PC-9 (cell line): ENCODE measurements at regions not wholly inside any gene's neighbourhood (a gene's known extent, or its start where the extent isn't known, plus 50 kb on each side); places are given as distances from the start of the nearest gene placed in this dataset.

ENCODE experiments used
- BruUV-seq: library from RNA; stranded (reverse); fragments of 400-500 nt; replicated peaks from 2 replicates; lab custom pipeline; 2021; lab: Mats Ljungman, UMichigan
- CTCF ChIA-PET: fragments of 300-600 bp; sonication (Branson Sonifier 250); formaldehyde crosslinking; loops from one replicate; lab custom pipeline; 2022; ENCODE audit warnings: antibody characterized with exemption; lab: Charles Lee
- POLR2A ChIA-PET: fragments of 300-600 bp; sonication (Branson Sonifier 250); formaldehyde crosslinking; loops from one replicate; lab custom pipeline; 2022; ENCODE audit warnings: antibody characterized with exemption; ENCODE audit not compliant: unreplicated experiment; lab: Charles Lee
- DNase-seq, 2 experiments: peaks; one replicate each; pipeline versions ENCODE4 v3.0.0 to v3.0.0-alpha.2; 2015 to 2022; ENCODE audit warnings: mixed read lengths in 1 of 2
- H2AFZ ChIP-seq: fragments of 200-600 bp; sonication (generic); 2 replicates; pipeline ENCODE4 v1.8.1; 2017; ENCODE audit warnings: antibody characterized with exemption
- H3F3A ChIP-seq: fragments of 200-600 bp; sonication (generic); 2 replicates; pipeline ENCODE4 v1.8.1; 2017; ENCODE audit warnings: antibody characterized with exemption, mild to moderate bottlenecking, low read depth; ENCODE audit not compliant: insufficient read depth
- H3K27ac ChIP-seq: fragments of 200-600 bp; sonication (generic); 2 replicates; pipeline ENCODE4 v1.6.1; 2016; ENCODE audit warnings: mixed run types
- H3K27me3 ChIP-seq: fragments of 200-600 bp; sonication (generic); 2 replicates; pipeline ENCODE4 v1.6.1; 2016; ENCODE audit warnings: low read depth, mixed run types; ENCODE audit not compliant: insufficient read depth
- H3K36me3 ChIP-seq: fragments of 200-600 bp; sonication (generic); 2 replicates; pipeline ENCODE4 v1.6.1; 2016; ENCODE audit warnings: low read depth, mixed run types
- H3K4me1 ChIP-seq: fragments of 200-600 bp; sonication (generic); replicated peaks from 2 replicates; pipeline ENCODE4 v1.6.1; 2016; ENCODE audit warnings: mixed run types; ENCODE audit not compliant: insufficient read depth
- H3K4me2 ChIP-seq: fragments of 200-600 bp; sonication (generic); 2 replicates; pipeline ENCODE4 v1.6.1; 2017; ENCODE audit warnings: mixed run types
- H3K4me3 ChIP-seq: fragments of 200-600 bp; sonication (generic); 2 replicates; pipeline ENCODE4 v1.6.1; 2016; ENCODE audit warnings: mixed run types
- H3K79me2 ChIP-seq: fragments of 200-600 bp; sonication (generic); 2 replicates; pipeline ENCODE4 v1.6.1; 2017; ENCODE audit warnings: low read depth, mixed run types
- H3K9me2 ChIP-seq: fragments of 200-600 bp; sonication (generic); 2 replicates; pipeline ENCODE4 v1.8.1; 2017; ENCODE audit warnings: mild to moderate bottlenecking; ENCODE audit not compliant: insufficient read depth
- H3K9me3 ChIP-seq: fragments of 200-600 bp; sonication (generic); 2 replicates; pipeline ENCODE4 v1.8.1; 2016; ENCODE audit warnings: low read depth; ENCODE audit not compliant: insufficient read depth
- H4K20me1 ChIP-seq: fragments of 200-600 bp; sonication (generic); 2 replicates; pipeline ENCODE4 v1.8.1; 2017; ENCODE audit not compliant: insufficient read depth
- EZH2 ChIP-seq: fragments of 200-600 bp; sonication (generic); IDR thresholded peaks from 2 replicates; pipeline ENCODE4 v1.8.0; 2017; ENCODE audit warnings: antibody characterized with exemption, low read depth
- intact Hi-C: fragments of 100-400 bp; cut with micrococcal nuclease; formaldehyde crosslinking; loops from one replicate; pipeline ENCODE4 v1.10.0; 2022; ENCODE audit not compliant: unreplicated experiment
- TF ChIP-seq, protein P1 (sequence below): fragments of 200-600 bp; sonication (generic); conservative IDR thresholded peaks from 2 replicates; pipeline ENCODE4 v1.6.1; 2017; ENCODE audit warnings: mixed run types, antibody characterized with exemption, mild to moderate bottlenecking, moderate library complexity

DNA sequence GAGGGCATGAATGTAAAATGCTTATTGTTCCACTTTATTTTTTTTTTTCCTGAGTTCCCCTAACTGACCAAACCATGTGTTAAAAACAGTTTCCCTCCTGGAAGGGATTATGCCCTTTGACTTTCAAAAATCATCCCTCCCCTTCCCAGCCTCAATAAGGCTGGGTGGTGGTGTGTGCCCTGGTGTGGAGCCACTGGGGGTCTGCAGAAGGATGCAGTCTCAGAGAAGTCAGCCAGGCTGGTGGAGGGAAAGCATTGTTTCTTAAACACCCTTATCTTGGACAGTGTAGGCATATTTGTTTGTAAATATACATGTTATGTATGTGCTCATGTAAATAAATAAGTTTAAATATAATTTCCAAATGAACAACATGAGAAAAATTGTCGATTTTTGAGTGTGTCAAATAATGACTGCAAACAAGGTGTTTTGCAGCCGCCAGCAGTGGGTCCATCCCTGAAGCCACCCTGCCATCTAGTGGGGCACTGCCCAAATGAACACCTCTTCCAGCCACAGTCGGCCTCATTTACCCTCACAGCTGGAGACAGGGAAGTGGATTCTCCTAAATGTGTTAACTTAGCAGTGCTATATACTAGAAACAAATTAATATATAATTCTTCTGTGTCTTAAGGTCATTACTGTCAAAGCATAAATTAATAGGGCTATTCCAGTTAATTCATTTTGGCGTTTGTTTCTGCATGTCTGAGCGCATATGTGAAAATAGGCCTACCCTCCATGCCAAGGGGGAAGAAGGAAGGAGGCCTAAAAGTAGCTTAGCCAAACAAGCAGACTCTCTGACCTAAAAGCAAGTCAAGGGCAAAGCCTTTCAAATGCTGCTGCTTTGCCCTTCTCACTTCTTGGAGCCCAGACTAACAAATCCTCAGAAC lies 209.6 kb upstream of the PIK3C3 start:
- Histone ChIP-seq H3K9me2 (no peaks in the 10 kb centered on the region), H3K36me3 (no peaks in the 10 kb centered on the region), H3K79me2 (no peaks in the 10 kb centered on the region), H3F3A (no peaks in the 10 kb centered on the region), H3K4me3 (no peak overlapping the region), H3K27me3 (no peaks in the 10 kb centered on the region), H3K9me3 (no peaks in the 10 kb centered on the region), H3K27ac (no peak overlapping the region), H3K4me2 (no peak overlapping the region), H2AFZ (no peak overlapping the region), H3K4me1 (no peaks in the 10 kb centered on the region), H4K20me1 (no peaks in the 10 kb centered on the region)
- ChIA-PET CTCF (no interaction called here), POLR2A (no interaction called here)
- peak; percentile 45 to 49 for DNase-seq
- no TSS peak for BruUV-seq
- no peak for TF ChIP-seq EZH2
- TF ChIP-seq, protein P1, sequence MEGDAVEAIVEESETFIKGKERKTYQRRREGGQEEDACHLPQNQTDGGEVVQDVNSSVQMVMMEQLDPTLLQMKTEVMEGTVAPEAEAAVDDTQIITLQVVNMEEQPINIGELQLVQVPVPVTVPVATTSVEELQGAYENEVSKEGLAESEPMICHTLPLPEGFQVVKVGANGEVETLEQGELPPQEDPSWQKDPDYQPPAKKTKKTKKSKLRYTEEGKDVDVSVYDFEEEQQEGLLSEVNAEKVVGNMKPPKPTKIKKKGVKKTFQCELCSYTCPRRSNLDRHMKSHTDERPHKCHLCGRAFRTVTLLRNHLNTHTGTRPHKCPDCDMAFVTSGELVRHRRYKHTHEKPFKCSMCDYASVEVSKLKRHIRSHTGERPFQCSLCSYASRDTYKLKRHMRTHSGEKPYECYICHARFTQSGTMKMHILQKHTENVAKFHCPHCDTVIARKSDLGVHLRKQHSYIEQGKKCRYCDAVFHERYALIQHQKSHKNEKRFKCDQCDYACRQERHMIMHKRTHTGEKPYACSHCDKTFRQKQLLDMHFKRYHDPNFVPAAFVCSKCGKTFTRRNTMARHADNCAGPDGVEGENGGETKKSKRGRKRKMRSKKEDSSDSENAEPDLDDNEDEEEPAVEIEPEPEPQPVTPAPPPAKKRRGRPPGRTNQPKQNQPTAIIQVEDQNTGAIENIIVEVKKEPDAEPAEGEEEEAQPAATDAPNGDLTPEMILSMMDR: peak; percentile 74
- intact Hi-C loops: loop anchor here (5.0 to 10.0 kb wide), 2 partner anchors 159 to 808 kb away; no protein-coding TSS in a partner anchor

DNA sequence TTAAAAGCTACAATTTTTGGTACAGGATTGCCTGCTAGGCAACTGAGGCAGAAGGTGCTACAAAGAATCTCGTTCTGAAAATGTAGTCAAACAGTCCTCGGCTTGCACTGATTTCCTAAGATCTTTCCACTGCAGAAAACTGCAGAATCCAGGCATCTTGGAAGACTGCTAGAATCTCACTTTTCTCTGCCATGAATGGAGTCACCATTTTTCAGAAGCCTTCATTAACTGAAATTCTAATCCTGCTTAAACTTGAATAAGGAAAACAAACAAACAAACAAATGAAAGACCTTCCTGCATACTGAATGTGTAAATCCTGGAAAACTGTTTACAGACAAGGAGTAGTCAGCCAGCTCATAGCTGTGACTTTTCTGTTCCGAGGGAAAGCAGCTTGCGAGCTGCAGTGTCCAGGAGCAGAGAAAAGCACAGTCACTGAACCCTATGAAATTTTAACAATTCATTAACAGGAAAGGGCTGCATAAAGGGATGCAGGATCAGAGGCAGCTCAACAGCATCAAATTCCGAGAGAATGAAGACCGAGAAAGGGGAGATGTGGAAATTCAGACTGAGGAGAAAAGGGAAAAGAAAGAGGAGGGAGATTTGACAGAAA lies 210.5 kb upstream of the PIK3C3 start:
- Histone ChIP-seq H3K9me3 (no peaks in the 10 kb centered on the region), H2AFZ (no peak overlapping the region), H3K27ac (no peak overlapping the region), H3K4me3 (no peak overlapping the region), H3K4me1 (no peaks in the 10 kb centered on the region), H3K4me2 (no peak overlapping the region), H3K9me2 (no peaks in the 10 kb centered on the region), H4K20me1 (no peaks in the 10 kb centered on the region), H3K36me3 (no peaks in the 10 kb centered on the region), H3F3A (no peaks in the 10 kb centered on the region), H3K79me2 (no peaks in the 10 kb centered on the region), H3K27me3 (no peaks in the 10 kb centered on the region)
- POLR2A ChIA-PET: no interaction called here
- BruUV-seq: no TSS peak
- no peak for DNase-seq
- CTCF ChIA-PET: no interaction called here
- TF ChIP-seq, protein P1: no peak
- no peak for TF ChIP-seq EZH2
- intact Hi-C loops: loop anchor here (5.0 to 10.0 kb wide), 2 partner anchors 160 to 807 kb away; no protein-coding TSS in a partner anchor

DNA sequence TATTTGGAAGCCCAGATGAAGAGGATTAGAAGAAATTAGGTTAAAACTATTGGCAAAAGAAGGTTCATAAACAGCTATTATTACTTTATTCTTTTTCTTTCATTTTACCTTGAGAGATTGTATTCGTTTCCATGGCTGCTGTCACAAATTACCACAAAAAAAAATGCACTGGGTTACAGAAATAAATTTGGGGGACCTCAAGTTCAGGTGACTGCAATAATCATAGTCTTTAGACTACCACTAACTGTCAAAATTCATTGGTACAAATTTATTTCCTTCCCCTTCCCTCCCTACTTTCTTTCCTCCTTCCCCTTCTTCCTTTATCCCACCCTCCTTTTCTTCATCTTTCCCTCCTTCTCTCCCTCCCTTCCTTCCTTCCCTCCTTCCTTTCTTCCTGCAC lies 217.8 kb upstream of the PIK3C3 start:
- Histone ChIP-seq H3K27ac (no peak overlapping the region), H4K20me1 (no peaks in the 10 kb centered on the region), H3K9me2 (no peaks in the 10 kb centered on the region), H3K79me2 (no peaks in the 10 kb centered on the region), H2AFZ (no peak overlapping the region), H3F3A (no peaks in the 10 kb centered on the region), H3K36me3 (no peaks in the 10 kb centered on the region), H3K27me3 (no peaks in the 10 kb centered on the region), H3K4me2 (no peak overlapping the region), H3K4me1 (peaks cover 7% of the 10 kb centered on the region), H3K4me3 (no peak overlapping the region), H3K9me3 (no peaks in the 10 kb centered on the region)
- POLR2A ChIA-PET: no interaction called here
- intact Hi-C loops: no loop called here
- no peak for DNase-seq
- CTCF ChIA-PET: interaction anchor here (0.7 kb wide), 1 partner anchor 1570 kb away, joined by 14 read pairs; no protein-coding TSS in a partner anchor
- TF ChIP-seq EZH2: no peak
- TF ChIP-seq, protein P1: no peak
- BruUV-seq: no TSS peak
